ENCODE measurements at regions not wholly inside any gene's neighbourhood (a gene's known extent, or its start where the extent isn't known, plus 50 kb on each side); places are given as distances from the start of the nearest gene placed in this dataset.

DNA sequence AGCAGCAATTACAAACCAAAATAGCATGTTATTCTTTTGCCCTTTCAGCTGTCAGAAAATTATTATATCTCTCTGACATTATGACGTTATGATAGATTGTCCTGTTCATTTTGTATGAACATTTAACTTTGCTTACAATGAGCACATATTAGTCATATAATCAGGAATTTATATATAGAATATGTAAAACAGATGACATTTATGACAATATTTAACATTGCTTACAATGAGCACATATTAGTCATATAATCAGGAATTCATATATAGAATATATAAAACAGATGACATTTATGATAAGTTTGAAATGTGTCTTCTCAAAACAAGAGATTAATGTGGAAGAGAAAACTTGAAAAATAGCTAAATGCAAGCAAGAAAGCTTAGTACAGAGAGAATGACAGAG is 1180.2 kb downstream of the CDH12 start:
- Histone ChIP-seq H3K9me3 (ENCODE audit: insufficient read depth, low read length) (no peaks in the 10 kb centered on the region), H3K27me3 (ENCODE audit: low read depth, low read length) (no peaks in the 10 kb centered on the region), H3K4me2 (ENCODE audit: low read length) (no peak overlapping the region), H3K4me3 (ENCODE audit: low read length) (no peak overlapping the region), H2AFZ (ENCODE audit: low read depth, low read length) (no peak overlapping the region), H3K4me1 (ENCODE audit: low read length) (no peaks in the 10 kb centered on the region), H3K27ac (ENCODE audit: low read length) (no peak overlapping the region), H4K20me1 (ENCODE audit: insufficient read depth, low read length) (no peaks in the 10 kb centered on the region), H3K36me3 (replicated peaks; ENCODE audit: low read depth, low read length) (no peaks in the 10 kb centered on the region), H3K79me2 (ENCODE audit: low read length) (no peaks in the 10 kb centered on the region), H3K9ac (ENCODE audit: low read length) (no peak overlapping the region)
- no peak for TF ChIP-seq EZH2phosphoT487 (IDR thresholded peaks at IDR 0.05; ENCODE audit: low read depth)
- TF ChIP-seq, protein P1, sequence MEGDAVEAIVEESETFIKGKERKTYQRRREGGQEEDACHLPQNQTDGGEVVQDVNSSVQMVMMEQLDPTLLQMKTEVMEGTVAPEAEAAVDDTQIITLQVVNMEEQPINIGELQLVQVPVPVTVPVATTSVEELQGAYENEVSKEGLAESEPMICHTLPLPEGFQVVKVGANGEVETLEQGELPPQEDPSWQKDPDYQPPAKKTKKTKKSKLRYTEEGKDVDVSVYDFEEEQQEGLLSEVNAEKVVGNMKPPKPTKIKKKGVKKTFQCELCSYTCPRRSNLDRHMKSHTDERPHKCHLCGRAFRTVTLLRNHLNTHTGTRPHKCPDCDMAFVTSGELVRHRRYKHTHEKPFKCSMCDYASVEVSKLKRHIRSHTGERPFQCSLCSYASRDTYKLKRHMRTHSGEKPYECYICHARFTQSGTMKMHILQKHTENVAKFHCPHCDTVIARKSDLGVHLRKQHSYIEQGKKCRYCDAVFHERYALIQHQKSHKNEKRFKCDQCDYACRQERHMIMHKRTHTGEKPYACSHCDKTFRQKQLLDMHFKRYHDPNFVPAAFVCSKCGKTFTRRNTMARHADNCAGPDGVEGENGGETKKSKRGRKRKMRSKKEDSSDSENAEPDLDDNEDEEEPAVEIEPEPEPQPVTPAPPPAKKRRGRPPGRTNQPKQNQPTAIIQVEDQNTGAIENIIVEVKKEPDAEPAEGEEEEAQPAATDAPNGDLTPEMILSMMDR (IDR thresholded peaks at IDR 0.05; ENCODE audit: low read depth, low read length), result no peak

DNA sequence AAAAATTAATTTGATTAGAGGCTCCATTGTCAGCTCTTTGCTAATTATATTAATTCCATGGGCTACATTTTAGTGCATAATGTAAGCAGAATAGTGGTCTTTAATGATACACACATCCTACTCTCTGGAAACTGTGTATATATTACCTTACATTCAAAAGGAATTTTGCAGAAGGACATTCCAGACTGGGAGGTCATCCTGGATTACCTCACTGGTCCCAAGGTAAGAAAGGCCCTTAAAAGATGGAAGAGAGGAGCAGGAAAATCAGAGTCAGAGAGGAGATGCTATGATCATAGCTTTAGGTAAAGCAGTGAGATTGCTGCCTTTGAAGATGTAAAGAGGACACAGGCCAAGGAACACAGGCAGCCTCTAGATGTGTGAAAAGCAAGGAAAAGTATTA is 1180.8 kb downstream of the CDH12 start:
- Histone ChIP-seq H3K4me2 (ENCODE audit: low read length) (no peak overlapping the region), H3K9me3 (ENCODE audit: insufficient read depth, low read length) (no peaks in the 10 kb centered on the region), H3K36me3 (replicated peaks; ENCODE audit: low read depth, low read length) (no peaks in the 10 kb centered on the region), H3K4me3 (ENCODE audit: low read length) (no peak overlapping the region), H3K4me1 (ENCODE audit: low read length) (no peaks in the 10 kb centered on the region), H4K20me1 (ENCODE audit: insufficient read depth, low read length) (no peaks in the 10 kb centered on the region), H3K27me3 (ENCODE audit: low read depth, low read length) (no peaks in the 10 kb centered on the region), H3K79me2 (ENCODE audit: low read length) (no peaks in the 10 kb centered on the region), H2AFZ (ENCODE audit: low read depth, low read length) (no peak overlapping the region), H3K27ac (ENCODE audit: low read length) (no peak overlapping the region), H3K9ac (ENCODE audit: low read length) (no peak overlapping the region)
- TF ChIP-seq, protein P1 (IDR thresholded peaks at IDR 0.05; ENCODE audit: low read depth, low read length), result no peak
- TF ChIP-seq EZH2phosphoT487 (IDR thresholded peaks at IDR 0.05; ENCODE audit: low read depth), result no peak

DNA sequence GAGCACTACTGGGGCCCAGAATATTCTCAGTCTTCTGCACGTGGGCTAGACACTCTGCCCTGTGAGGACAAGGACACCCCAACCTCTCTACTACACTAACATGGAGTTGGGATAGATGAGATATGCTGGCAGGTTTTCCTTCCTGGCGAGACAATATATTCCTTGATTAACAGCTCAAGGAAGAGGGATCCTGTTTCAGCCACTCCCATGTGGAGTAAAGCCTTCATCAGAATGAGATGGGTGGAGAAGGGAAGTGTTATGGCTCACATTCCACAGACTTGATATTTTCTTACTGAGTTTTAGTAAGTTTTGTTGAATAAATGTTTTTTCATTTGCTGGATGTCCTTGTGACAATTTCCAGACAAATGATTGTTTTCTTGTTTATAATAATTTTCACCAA is 1187.6 kb downstream of the CDH12 start:
- Histone ChIP-seq H3K36me3 (replicated peaks; ENCODE audit: low read depth, low read length) (no peaks in the 10 kb centered on the region), H3K27me3 (ENCODE audit: low read depth, low read length) (no peaks in the 10 kb centered on the region), H3K4me1 (ENCODE audit: low read length) (no peaks in the 10 kb centered on the region), H3K27ac (ENCODE audit: low read length) (no peak overlapping the region), H3K4me3 (ENCODE audit: low read length) (no peak overlapping the region), H3K9ac (ENCODE audit: low read length) (no peak overlapping the region), H2AFZ (ENCODE audit: low read depth, low read length) (no peak overlapping the region), H3K79me2 (ENCODE audit: low read length) (no peaks in the 10 kb centered on the region), H3K4me2 (ENCODE audit: low read length) (no peak overlapping the region), H4K20me1 (ENCODE audit: insufficient read depth, low read length) (no peaks in the 10 kb centered on the region), H3K9me3 (ENCODE audit: insufficient read depth, low read length) (no peaks in the 10 kb centered on the region)
- TF ChIP-seq, protein P1 (IDR thresholded peaks at IDR 0.05; ENCODE audit: low read depth, low read length), result no peak
- TF ChIP-seq EZH2phosphoT487 (IDR thresholded peaks at IDR 0.05; ENCODE audit: low read depth), result no peak

DNA sequence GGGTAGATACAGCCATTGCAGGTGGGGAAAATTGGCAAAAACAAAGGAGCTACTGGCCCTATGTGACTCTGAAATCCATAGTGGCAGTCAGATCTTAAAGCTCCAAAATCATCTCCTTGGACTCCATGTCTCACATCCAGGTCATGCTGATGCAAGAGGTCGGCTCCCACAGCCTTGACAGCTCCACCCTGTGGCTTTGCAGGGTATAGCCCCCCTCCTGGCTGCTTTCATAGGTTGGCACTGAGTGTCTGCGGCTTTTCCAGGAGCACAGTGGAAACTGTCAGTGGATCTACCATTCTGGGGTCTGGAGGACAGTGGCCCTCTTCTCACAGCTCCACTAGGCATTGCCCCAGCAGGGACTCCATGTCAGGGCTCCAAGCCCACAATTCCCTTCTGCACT is 1190.1 kb downstream of the CDH12 start:
- Histone ChIP-seq H4K20me1 (ENCODE audit: insufficient read depth, low read length) (no peaks in the 10 kb centered on the region), H2AFZ (ENCODE audit: low read depth, low read length) (no peak overlapping the region)

More for the DNA sequence above, 1190.1 kb downstream of the CDH12 start:
- Histone ChIP-seq H3K79me2 (ENCODE audit: low read length) (no peaks in the 10 kb centered on the region), H3K9me3 (ENCODE audit: insufficient read depth, low read length) (no peaks in the 10 kb centered on the region), H3K27me3 (ENCODE audit: low read depth, low read length) (no peaks in the 10 kb centered on the region), H3K4me3 (ENCODE audit: low read length) (no peak overlapping the region), H3K4me2 (ENCODE audit: low read length) (no peak overlapping the region), H3K9ac (ENCODE audit: low read length) (no peak overlapping the region), H3K4me1 (ENCODE audit: low read length) (no peaks in the 10 kb centered on the region), H3K36me3 (replicated peaks; ENCODE audit: low read depth, low read length) (no peaks in the 10 kb centered on the region), H3K27ac (ENCODE audit: low read length) (no peak overlapping the region)
- TF ChIP-seq, protein P1 (IDR thresholded peaks at IDR 0.05; ENCODE audit: low read depth, low read length), result no peak
- no peak for TF ChIP-seq EZH2phosphoT487 (IDR thresholded peaks at IDR 0.05; ENCODE audit: low read depth)
